ENCODE measurements at regions not wholly inside any gene's neighbourhood (a gene's known extent, or its start where the extent isn't known, plus 50 kb on each side); places are given as distances from the start of the nearest gene placed in this dataset.
"Not testable (repeated sequence)": the region's sequence is repeated elsewhere in the genome, so short reads cannot be mapped to it uniquely, and the experiment has no call there.

- no peak for DNase-seq
These were observed 79.8 kb upstream of the ZPLD1 start for GRCh38 chr3:102354818-102355515.

DNA sequence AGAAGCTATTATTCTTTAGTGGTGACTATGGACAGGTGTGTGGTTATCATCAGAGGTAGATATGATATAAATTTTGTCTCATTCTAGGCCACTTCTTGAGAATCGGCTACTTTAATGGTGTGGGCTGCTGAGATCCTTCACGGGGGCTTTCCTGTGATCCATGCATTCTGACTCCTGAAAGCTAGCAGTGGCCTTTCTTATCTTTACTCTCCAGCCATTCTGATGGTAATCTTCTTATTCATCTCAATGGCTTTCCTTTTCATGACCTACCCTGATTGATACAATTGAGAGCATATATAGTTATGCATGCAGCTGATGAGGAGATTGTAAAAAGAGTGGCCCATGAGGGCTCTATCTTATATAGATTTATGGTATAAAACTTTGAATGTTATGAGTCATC is 78.3 kb upstream of the ZPLD1 start:
- no peak for DNase-seq

- not testable (repeated sequence) for DNase-seq
These were observed 77.5 kb upstream of the ZPLD1 start for GRCh38 chr3:102357313-102357712.

DNA sequence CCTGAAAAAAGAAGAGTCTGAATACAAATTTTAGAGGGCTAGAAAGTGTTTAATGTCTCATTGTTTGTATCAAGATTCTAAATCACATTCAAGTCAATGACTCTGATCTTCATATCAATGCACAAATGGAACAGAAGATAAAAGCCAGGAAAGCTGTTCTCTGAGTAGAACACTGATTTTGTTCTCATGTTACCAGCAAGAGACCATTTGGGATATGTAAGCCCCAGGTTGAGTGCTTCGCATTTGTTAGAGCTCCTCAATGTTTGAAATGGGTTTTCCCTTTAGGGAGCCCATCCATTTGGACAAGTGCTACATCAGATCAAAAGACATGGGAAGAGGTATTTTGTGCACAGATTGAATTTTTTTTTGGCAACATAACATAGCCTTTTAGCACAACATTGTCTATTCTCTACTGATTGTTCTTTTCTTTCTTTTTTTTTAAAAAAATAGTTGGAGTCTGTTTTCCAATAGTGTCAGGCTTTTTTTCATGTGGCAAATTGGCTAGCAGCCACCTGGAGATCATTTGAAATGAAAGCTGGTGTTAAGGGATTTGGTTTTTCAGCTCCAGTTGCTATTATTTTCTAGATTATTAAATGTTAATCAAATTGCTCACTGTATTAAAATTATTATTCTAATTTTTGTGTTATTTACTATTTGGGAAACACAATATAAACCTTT is 74.5 kb upstream of the ZPLD1 start:
- DNase-seq = no peak

DNA sequence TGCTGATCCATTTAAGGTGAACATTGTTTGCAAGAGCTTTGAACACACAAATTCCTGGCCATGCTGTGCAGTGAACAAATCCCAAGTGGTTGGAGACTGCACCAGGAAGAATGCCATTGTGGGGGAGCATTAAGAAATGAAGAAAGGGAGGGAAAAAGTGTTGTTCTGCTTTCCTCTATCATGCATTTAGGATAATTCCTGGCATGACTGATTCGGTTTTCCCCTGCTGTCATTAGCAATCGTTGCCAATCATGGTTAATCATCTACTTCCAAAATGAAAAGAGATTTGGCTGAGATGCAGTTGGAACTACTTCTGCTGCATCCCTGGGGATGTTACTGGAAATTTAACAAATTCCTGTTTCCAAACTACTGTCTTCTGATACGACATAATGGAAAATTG is 73.7 kb upstream of the ZPLD1 start:
- no peak for DNase-seq

DNA sequence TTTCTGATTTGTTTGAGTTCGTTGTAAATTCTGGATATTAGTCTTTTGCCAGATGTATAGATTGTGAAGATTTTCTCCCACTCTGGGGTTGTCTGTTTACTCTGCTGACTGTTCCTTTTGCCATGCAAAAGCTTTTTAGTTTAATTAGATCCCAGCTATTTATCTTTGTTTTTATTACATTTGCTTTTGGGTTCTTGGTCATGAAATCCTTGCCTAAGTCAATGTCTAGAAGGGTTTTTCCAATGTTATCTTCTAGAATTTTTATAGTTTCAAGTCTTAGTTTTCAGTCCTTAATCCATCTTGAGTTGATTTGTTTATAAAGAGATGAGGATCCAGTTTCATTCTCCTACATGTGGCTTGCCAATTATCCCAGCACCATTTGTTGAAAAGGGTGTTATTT is 68.7 kb upstream of the ZPLD1 start:
- not testable (repeated sequence) for DNase-seq

DNA sequence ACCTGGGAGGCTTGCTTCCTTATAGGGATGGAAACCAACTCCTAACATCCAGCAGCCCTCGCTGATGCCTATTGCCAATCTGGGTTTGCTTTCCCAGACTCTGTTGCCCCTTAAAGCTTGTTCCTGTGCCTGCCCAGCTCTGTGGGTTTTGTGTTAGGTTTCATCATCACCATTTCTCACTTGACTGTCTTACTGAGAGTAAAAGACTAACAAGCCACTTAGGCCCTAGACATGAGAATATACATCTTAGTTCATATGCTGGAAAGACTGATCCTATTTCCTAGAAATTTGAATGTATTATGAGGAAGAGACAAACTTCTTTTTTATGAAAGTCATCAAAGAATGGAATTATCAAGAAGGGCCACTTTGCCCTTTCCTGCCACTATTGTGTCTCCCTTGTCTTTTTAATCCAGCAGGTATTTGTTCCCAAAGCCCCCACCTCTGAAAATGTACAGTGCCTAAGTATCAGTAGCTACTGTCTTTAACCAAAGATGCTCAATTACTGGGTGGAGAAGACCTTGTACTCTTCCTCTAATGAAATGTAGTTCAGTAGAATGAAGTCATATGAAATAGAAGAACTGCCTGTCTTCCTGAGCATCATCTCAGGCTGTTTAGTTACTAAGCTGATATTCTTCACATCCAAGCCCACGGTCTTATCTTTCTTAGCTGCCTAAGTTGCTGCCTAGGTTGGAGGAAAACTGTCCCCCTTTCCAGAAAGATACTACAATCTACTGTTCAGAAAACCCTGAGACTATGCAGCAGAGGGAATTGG is 59.8 kb upstream of the ZPLD1 start:
- DNase-seq = no peak

- DNase-seq = no peak
These were observed 56.6 kb upstream of the ZPLD1 start for GRCh38 chr3:102378216-102378615.

DNA sequence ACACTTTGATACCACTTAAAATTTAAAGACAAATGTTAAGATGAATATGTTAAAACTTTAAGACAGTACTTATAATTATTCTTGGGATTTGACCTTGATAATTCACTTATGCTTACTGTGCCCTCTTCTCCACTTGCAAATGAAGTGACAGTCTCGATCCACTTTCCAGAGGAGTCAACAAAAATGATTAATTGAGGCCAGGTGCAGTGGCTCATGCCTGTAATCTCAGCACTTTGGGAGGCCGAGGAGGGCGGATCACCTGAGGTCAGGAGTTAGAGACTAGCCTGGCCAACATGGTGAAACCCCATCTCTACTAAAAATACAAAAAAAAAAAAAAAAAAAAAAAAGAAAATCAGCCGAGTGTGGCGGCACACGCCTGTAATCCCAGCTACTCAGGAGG is 52.6 kb upstream of the ZPLD1 start:
- not testable (repeated sequence) for DNase-seq

All from SIG-M5 (cell line).